Stimulated activated naive B cell treated with anti-CD40 and anti-IgM and Interleukin-4, amounts not matched to agents 10 μg/mL and 1 μg/mL and 100 μg/mL, for 72 hours (primary cell): ENCODE measurements at regions not wholly inside any gene's neighbourhood (a gene's known extent, or its start where the extent isn't known, plus 50 kb on each side); places are given as distances from the start of the nearest gene placed in this dataset.
"Not testable (repeated sequence)": the region's sequence is repeated elsewhere in the genome, so short reads cannot be mapped to it uniquely, and the experiment has no call there.

Source experiments
- ATAC-seq, 2 donors: fragments of 150-1000 bp; cut with Tn5 transposase; replicated peaks; 2 replicates each; pipeline ENCODE4 v1.10.0; 2021; ENCODE audit warnings: moderate library complexity in 1 of 2
- DNase-seq: peaks from one replicate; pipeline ENCODE4 v3.0.0; 2021
- H3K27ac Mint-ChIP-seq: one replicate; pipeline ENCODE4 v1.8.0; 2022; ENCODE audit warnings: mild to moderate bottlenecking, mixed read lengths
- H3K27me3 Mint-ChIP-seq, 2 donors: one replicate each; pipeline ENCODE4 v1.8.0; 2022; ENCODE audit warnings: mixed read lengths in 2 of 2
- H3K36me3 Mint-ChIP-seq, 2 donors: one replicate each; pipeline ENCODE4 v1.8.0; 2022; ENCODE audit warnings: mixed read lengths in 2 of 2, mild to moderate bottlenecking in 1 of 2
- H3K4me1 Mint-ChIP-seq, 2 donors: one replicate each; pipeline ENCODE4 v1.8.0; 2022; ENCODE audit warnings: mixed read lengths in 2 of 2, mild to moderate bottlenecking in 1 of 2
- H3K4me3 Mint-ChIP-seq, 2 donors: one replicate each; pipeline ENCODE4 v1.8.0; 2022; ENCODE audit warnings: mild to moderate bottlenecking in 2 of 2, mixed read lengths in 2 of 2, moderate library complexity in 1 of 2
- H3K9me3 Mint-ChIP-seq, 2 donors: one replicate each; pipeline ENCODE4 v1.8.0; 2022; ENCODE audit warnings: mixed read lengths in 2 of 2, mild to moderate bottlenecking in 1 of 2

GRCh38 chr11:39570526-39570925 is 1888.9 kb downstream of the LRRC4C start:
- Mint-ChIP-seq H3K36me3 (no peaks in the 10 kb centered on the region), H3K4me1 (no peaks in the 10 kb centered on the region), H3K9me3 (peaks cover 0 to 8% of the 10 kb centered on the region in 2 donors), H3K27ac (no peak overlapping the region), H3K4me3 (no peak overlapping the region), H3K27me3 (no peaks in the 10 kb centered on the region)
- DNase-seq, result no peak
- no peak for ATAC-seq

- Mint-ChIP-seq H3K4me3 (no peak overlapping the region), H3K4me1 (no peaks in the 10 kb centered on the region), H3K9me3 (peaks cover 5 to 12% of the 10 kb centered on the region in 2 donors), H3K27me3 (no peaks in the 10 kb centered on the region), H3K27ac (no peak overlapping the region), H3K36me3 (no peaks in the 10 kb centered on the region)
- no peak for ATAC-seq
- DNase-seq, result no peak
Observed at GRCh38 chr11:39569789-39570188, 1889.7 kb downstream of the LRRC4C start.

GRCh38 chr11:39542460-39542859 is 1917.0 kb downstream of the LRRC4C start:
- H3K4me3 Mint-ChIP-seq, result no peak overlapping the region
- peaks cover 10 to 12% of the 10 kb centered on the region in 2 donors for H3K9me3 Mint-ChIP-seq
- H3K27ac Mint-ChIP-seq, result no peak overlapping the region
- ATAC-seq, result no peak
- H3K36me3 Mint-ChIP-seq, result no peaks in the 10 kb centered on the region
- no peaks in the 10 kb centered on the region for H3K27me3 Mint-ChIP-seq
- no peaks in the 10 kb centered on the region for H3K4me1 Mint-ChIP-seq
- DNase-seq, result no peak

- no peak for DNase-seq
- no peaks in the 10 kb centered on the region for H3K4me1 Mint-ChIP-seq
- H3K4me3 Mint-ChIP-seq, result no peak overlapping the region
- H3K36me3 Mint-ChIP-seq, result no peaks in the 10 kb centered on the region
- H3K27me3 Mint-ChIP-seq, result no peaks in the 10 kb centered on the region
- ATAC-seq, result no peak
- peaks cover 12% of the 10 kb centered on the region in 2 donors for H3K9me3 Mint-ChIP-seq
- H3K27ac Mint-ChIP-seq, result no peak overlapping the region
Observed at GRCh38 chr11:39541945-39542351, 1917.5 kb downstream of the LRRC4C start.

- not testable (repeated sequence) for DNase-seq, ATAC-seq, H3K36me3 Mint-ChIP-seq, H3K27ac Mint-ChIP-seq, H3K27me3 Mint-ChIP-seq, H3K4me1 Mint-ChIP-seq, H3K4me3 Mint-ChIP-seq
- peaks cover 13 to 30% of the 10 kb centered on the region in 2 donors for H3K9me3 Mint-ChIP-seq
Observed at GRCh38 chr11:39536323-39536722, 1923.1 kb downstream of the LRRC4C start.
